ENCODE measurements at regions not wholly inside any gene's neighbourhood (a gene's known extent, or its start where the extent isn't known, plus 50 kb on each side); places are given as distances from the start of the nearest gene placed in this dataset.

- TF ChIP-seq REST (IDR thresholded peaks at IDR 0.05; ENCODE audit: unreplicated experiment) (no peak), CREB1 (CRISPR knock-in tag; IDR thresholded peaks at IDR 0.05; ENCODE audit: low read depth) (no peak), JUNB (IDR thresholded peaks at IDR 0.05; ENCODE audit: unreplicated experiment) (no peak), STAT1 (IDR thresholded peaks at IDR 0.05; ENCODE audit: unreplicated experiment) (no peak), POLR2AphosphoS5 (IDR thresholded peaks at IDR 0.05; ENCODE audit: low read depth) (no peak), EZH2phosphoT487 (IDR thresholded peaks at IDR 0.05; ENCODE audit: unreplicated experiment) (no peak), ZNF331 (CRISPR knock-in tag; IDR thresholded peaks at IDR 0.05; ENCODE audit: low read depth) (no peak), EZH2 (IDR thresholded peaks at IDR 0.05; ENCODE audit: low read depth, unreplicated experiment) (no peak), ETS1 (IDR thresholded peaks at IDR 0.05) (no peak), CTCF (conservative IDR thresholded peaks at IDR 0.05; ENCODE audit: low read depth in 2 of 2) (no peak)
Observed at GRCh38 chr2:123720760-123721159, 304.3 kb upstream of the CNTNAP5 start (continued).

- peaks cover 6% of the 10 kb centered on the region; the same call in 1 of the 2 replicates for H3K9me2 ChIP-seq (ENCODE audit: insufficient read depth)
- Mint-ChIP-seq H3K4me1 (no peaks in the 10 kb centered on the region), H3K36me3 (ENCODE audit: low read depth) (no peaks in the 10 kb centered on the region), H3K4me3 (no peak overlapping the region), H3K27me3 (ENCODE audit: insufficient read depth, low read depth, poor library complexity) (no peaks in the 10 kb centered on the region), H3K27ac (no peak overlapping the region), H3K9me3 (no peaks in the 10 kb centered on the region; the same call in 2 of the 3 replicates)
- H3F3A ChIP-seq (replicated peaks; ENCODE audit: low read depth): no peaks in the 10 kb centered on the region
- DNase-seq (ENCODE audit: low spot score): no peak
- no peaks in the 10 kb centered on the region for H3K36me3 ChIP-seq (ENCODE audit: insufficient read depth)
- H3K4me2 ChIP-seq: no peak overlapping the region
- ATAC-seq: no peak
- no peaks in the 10 kb centered on the region for H3K27me3 ChIP-seq (ENCODE audit: insufficient read depth)
- no peaks in the 10 kb centered on the region for H4K20me1 ChIP-seq (replicated peaks; ENCODE audit: insufficient read depth)
- no peak overlapping the region for H3K4me3 ChIP-seq
- H3K27ac ChIP-seq (ENCODE audit: low read depth): no peak overlapping the region
- H2AFZ ChIP-seq: 0 out of 2 replicates have a peak overlapping the region, but pooled peaks have one; percentile 38
- no peaks in the 10 kb centered on the region for H3K4me1 ChIP-seq (ENCODE audit: insufficient read depth)
- H3K79me2 ChIP-seq (replicated peaks; ENCODE audit: insufficient read depth): no peaks in the 10 kb centered on the region
- TF ChIP-seq ZNF462 (CRISPR knock-in tag; IDR thresholded peaks at IDR 0.05) (no peak), JUNB (IDR thresholded peaks at IDR 0.05; ENCODE audit: unreplicated experiment) (no peak)
Observed at GRCh38 chr2:123723706-123724105, 301.4 kb upstream of the CNTNAP5 start.

All from GM23338 (cell line).